GM19025 (cell line): ENCODE measurements at regions not wholly inside any gene's neighbourhood (a gene's known extent, or its start where the extent isn't known, plus 50 kb on each side); places are given as distances from the start of the nearest gene placed in this dataset.

Experiments
- ATAC-seq: cut with Tn5 transposase; IDR thresholded peaks from one replicate; pipeline ENCODE4 v1.9.1; 2021; ENCODE audit warnings: mild to moderate bottlenecking, low read depth, moderate library complexity; ENCODE audit not compliant: unreplicated experiment

DNA sequence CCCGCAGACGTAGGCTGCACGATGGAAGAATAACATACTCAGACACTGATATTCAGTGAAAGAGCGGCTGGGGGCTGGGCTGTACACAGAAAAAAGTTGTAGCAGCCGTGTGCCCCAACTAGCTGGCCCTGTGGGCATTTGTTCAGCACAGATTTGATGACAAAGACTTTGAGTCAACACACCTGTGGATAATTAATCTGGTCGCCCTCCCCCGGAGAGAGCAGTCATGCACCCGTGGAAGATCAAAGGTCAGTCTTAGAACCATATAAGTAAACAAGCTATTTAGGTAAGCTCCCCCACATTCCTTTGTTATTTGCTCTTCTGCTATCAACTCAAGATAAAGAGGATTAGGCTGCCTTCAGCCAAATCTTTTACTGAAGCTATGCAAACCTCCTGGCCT, 148.4 kb upstream of the HMCN1 start:
- no peak for ATAC-seq

DNA sequence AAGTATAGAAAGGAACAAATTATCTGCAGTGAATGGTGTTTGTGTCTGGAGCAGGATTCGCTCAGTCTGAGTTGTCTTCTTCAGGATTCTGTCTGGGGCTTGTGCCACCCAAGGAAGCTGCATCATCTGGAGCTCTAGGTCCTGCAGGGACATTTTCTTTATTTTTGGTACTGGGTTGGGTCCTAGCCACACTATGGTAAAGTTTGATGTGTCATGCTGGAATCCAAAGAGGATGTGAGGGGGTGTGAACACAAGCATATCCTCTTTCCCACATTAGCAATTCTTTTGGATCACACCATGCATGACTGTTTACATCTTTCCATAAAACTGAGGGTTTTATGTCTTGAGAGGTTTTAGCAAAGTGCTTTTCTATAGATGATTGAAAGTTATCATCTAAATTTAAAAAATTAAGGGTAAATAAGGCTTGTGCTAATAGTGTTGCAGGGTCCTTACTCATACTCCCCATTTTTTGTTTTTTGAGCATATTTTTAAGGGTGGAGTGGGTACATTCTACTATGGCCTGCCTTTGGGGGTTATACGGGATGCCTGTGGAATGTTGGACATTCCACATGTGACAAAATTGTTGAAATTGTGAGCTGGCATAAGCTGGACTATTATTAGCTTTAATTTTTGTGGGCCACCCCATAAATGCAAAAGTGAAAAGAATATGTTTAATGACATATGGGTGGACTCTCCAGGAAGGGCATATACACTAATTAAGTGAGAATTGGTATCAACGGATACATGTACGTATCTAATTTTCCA, 152.0 kb upstream of the HMCN1 start:
- no peak for ATAC-seq

DNA sequence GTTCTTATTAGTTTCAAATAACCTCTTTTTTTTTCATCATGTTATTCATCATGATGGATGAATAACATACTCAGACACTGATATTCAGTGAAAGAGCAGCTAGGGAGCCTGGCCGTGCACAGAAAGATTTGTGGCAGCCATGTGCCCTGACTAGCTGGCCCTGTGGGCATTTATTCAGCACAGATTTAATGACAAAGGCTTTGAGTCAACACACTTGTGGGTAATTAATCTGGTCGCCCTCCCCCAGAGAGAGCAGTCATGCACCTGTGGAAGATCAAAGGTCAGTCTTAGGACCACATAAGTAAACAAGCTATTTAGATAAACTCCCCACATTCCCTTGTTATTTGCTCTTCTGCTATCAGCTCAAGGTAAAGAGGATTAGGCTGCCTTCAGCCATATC, 153.2 kb upstream of the HMCN1 start:
- ATAC-seq, result no peak

DNA sequence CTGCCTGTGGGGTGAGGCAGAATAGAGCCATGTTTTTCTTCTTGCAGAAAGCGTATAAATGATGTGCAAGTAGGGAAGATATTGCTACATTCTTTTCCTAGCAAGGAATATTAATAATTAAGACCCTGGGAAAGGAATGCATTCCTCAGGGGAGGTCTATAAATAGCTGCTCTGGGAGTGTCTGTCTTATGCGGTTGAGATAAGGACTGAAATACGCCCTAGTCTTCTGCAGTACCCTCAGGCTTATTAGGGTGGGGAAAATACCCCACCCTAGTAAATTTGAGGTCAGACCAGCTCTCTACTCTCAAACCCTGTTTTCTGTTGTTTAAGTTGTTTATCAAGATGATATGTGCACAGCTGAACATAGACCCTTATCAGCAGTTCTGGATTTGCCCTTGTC, 155.9 kb upstream of the HMCN1 start:
- no peak for ATAC-seq

DNA sequence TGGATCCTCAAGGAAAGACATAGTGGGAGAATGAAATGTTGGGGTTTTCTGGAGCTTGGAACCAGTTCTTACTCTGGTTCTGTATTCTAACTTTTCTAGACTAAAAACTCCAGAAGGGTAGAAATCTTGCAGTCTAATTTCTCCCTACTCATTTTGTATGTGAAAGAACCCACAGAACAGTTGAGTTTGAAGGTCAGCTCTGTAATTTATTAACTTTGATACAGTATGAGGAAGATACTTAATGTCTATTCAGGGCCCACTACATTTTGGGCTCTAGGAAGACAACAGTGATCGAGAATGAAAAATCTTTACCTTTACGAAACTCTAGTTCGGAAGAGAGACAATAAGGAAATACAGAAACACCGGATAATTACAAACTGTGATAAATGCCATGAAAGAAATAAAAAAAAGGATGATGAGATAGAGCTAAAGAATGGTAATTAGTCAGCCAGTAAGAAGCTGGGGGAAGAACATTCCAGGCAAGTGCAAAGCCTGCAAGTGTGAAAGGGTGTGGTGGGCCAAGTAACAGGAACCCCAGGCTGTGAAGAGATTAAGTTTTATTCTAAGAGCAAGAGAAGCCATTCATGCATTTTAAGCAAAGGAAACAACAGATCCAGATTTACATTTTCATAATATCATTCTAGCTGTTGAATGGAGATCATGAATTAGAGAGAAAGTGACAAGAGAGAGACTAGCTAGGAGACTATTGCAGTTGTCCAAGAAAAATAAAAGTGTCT, 159.9 kb upstream of the HMCN1 start:
- no peak for ATAC-seq

DNA sequence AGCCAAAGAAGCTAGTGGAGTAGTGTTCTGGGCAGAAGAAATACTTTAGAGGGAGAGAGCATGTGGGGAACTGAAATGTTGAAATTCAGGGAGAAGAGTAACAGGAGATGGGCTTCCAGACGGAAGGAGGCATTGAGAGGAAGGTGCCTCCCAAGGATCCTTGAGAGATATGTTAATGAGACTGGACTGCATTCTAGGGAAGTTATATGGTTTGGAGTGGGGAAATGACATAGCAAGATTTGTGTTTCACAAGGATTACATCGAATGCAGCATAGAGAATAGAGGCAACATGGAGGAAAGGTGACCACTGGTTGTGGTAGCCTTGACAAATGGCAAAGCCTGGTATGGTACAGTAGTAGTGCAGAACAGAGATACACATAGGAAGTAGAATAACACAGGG, 160.5 kb upstream of the HMCN1 start:
- no peak for ATAC-seq

DNA sequence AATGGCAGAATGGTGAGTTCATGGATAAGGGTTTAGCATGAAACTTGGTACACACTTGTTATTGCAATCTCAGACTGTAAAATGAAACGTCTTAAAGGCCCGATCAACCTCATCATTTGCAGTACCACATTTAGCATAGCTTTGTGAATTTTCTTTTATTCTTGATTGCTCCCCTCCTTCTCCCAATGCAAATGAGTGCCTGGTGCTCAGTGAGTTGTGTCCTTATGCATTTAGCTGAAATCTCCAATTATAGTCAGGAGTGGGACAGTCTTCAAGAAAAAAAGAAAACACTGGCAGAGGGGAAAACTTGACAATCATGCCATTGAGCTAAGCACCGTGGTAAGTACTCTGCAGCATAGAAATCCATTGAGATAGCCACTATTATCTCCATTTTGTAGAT, 161.0 kb upstream of the HMCN1 start:
- no peak for ATAC-seq

DNA sequence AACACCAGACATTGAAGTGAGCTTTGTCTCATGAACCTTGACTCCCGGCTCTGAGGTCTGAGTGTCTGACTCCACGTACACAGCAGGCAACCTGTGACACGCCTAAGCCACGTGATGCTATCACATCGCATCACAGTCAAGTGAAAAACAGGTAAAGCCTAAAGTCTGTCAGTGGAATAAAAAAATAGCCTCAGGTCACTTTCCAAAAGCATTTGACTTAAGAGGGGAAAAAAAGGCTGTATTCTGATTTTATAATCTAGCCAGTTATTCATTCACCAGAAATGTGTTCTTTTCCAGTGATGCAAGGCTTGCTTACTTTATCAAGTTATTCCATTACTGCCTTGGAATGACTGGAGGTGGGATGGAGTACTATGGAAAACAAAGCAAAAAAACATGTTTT, 163.2 kb upstream of the HMCN1 start:
- no peak for ATAC-seq

DNA sequence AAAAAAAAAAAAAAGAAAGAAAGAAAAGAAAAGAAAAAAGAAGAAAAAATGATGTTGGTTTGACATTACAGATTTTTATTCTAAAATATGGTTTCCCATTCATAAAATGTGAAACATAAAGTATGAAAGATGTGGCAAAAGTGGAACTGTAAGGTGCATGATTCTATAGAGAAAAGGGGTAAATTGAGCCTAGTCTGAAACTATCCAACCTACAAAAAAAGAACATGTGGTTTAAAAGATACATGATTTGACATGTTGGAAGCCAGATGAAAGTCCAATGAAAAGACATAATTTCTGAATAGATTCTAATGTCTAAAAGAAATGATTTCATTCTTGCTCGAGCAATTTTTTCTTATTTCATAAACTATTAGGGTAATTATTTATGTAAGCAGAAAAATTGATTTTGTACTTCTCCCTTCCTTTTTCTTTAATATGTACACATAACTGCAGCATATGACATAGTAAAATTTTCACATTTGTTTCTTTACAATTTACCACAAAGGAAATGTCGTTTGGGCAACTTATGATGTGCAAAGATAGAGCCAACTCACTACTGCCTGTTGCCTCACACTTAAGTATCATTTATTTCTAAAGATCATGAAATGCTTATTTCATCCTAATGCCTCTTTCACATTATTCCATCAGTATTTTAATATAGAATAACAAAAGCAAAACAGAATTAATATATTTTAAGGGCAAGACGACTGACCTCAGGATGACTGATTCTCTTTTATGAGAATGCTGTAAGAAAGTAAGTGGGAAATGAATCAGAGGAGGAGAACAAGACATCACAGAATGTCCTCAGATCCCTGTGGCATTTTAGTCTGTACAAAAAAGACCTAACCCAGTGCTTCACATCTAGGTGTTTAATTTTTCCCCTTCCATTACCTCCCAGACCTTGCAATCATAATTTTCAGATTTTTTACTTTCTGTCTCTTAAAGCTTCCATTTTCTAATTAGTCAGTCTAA, 165.8 kb upstream of the HMCN1 start:
- ATAC-seq, result no peak

DNA sequence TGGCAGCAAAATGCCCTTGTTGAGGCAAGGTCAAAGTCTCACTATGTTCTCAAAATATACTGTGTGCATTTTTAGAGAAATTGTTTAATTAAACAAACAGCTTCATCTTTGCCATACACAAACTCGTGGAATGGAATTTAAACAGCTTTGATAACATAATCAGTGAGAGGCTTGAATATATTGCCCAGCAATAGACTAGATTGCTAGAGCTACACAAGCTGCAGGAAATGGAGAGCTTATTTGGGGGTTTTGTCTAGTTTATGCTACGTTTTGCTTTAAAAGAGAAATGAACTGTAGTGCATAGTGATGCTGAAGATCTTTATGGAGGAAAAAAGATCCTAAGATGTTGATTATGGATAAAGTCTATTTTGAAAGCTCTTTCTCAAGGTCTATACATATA, 166.8 kb upstream of the HMCN1 start:
- ATAC-seq, result no peak

DNA sequence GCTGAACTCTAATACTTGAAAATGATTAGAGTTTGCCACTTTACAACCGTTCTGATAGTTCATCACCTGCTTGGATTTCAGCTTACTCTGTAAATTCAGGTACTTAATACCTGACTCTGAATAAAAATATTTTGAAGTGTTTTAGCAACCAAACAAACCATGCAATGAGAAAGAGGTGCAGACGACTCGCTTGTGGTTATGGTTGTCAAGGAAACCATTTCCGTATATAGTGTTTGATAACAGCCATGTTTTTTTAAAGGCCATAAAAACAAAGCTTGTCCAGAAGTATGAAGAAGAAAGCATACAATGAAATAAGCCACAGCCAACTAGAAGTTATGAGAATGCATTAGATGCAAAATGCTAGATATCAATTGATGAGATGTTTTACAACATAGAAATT, 167.2 kb upstream of the HMCN1 start:
- ATAC-seq, result no peak

DNA sequence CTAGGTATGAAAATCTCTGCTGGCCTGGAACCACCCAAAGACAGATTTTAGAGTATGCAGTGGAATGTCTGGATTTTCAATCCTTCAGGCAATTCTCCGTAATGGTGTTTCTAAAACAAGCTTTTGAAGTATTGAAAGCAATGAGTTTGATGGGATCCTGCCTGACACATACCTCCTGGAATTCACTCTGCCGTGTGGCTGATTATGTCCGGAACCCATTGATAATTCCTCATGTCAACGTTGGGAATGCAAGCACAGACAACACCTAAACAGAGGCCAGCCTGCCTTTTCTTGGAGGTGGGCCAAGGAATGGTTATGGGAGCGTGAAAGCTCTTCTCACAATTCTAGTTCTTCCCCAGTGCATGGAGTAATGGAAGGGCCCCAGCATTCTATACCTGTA, 168.9 kb upstream of the HMCN1 start:
- no peak for ATAC-seq

DNA sequence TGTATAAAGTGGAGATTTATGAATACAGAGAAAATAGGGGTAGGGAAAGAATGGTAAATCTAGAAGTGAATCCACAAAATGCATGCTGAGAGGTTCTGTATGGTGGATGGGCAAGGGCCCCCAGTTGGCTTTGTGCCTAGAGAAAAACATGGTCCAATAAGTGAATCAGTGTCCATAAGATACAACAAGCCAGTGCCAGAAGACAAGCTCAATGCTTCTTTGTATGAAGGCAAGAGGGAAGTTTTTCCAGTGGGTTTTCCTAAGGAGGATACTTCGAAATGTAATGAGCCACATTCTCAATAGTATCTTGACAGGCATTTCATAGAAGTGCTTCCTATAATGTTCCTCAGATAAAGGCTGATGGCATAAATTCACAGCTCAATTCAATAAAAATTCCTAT, 169.4 kb upstream of the HMCN1 start:
- ATAC-seq, result no peak

DNA sequence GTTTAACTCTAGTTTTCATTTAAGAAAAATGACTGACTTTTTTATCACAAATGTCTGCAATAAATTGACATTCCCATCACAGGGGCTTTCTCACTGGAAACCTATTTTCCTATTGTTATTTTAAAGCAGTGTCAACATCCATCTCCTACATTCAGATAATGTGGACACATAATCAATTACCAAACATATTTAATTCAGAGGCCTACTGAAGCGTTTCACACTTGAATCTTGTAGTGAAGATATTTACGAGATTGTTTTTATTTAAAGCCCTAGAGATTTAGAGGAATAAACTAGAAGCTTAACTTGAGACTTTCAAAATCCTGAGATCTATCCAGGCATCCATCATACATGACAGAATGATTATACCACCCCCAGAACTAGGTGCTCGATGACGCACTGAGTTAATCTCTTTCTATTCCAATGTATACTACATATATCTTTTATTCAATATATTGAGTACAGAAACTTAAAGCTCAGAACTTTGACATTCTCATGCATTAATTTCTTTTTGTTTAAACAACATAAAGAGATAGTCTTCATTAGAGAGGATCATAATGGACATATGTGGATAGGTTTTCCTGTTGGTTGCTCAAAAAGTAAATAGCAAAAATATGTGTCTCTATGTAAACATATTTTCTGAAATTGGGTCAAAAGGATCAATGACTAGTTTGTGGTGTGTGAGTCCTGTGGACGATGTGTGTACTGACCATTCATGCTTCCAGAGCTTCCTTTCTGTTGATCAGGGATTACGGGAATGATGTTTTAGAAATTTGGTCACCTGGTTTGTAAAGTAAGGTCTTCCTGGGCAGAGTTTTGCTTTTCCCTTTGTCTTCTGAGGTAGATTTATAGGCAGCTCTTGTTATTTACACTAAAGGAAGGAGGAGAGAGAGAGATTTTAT, 171.5 kb upstream of the HMCN1 start:
- no peak for ATAC-seq

DNA sequence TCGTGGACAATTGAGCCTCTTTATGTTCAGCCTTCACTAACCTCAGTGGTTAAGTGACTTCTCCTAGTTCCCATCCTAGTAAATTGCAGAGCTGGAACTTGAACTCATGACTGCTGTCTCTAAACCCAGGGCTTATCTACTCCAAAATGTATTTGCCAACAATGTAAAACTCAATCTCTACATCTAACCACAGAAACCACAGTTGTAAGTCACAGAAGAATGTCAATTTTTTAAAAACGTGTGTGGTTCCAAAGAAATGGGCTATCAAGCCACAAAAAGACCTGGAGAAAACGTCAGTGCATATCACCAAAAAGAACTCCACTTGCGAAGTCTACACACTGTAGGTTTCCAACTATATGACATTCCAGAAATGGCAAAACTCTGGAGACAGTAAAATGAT, 172.6 kb upstream of the HMCN1 start:
- no peak for ATAC-seq

DNA sequence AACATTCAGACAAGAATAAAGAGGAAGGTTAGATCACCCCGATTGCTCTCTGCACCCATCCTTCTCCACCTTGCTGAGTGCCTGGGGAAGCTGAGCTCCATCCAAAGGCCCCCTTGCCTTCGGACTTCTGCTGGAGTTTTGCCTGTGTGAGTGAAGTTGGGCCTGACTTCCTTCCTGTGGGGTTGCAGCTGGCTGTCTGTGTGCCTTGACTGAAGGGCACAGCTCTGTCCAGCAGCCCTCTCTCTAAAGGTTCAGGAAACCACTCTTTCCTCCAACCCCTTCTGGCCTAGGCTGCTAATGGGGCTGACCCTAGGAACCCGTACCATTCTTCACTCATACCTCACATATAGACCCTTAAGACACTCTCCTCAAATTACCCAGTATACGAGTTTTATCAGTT, 173.4 kb upstream of the HMCN1 start:
- no peak for ATAC-seq

DNA sequence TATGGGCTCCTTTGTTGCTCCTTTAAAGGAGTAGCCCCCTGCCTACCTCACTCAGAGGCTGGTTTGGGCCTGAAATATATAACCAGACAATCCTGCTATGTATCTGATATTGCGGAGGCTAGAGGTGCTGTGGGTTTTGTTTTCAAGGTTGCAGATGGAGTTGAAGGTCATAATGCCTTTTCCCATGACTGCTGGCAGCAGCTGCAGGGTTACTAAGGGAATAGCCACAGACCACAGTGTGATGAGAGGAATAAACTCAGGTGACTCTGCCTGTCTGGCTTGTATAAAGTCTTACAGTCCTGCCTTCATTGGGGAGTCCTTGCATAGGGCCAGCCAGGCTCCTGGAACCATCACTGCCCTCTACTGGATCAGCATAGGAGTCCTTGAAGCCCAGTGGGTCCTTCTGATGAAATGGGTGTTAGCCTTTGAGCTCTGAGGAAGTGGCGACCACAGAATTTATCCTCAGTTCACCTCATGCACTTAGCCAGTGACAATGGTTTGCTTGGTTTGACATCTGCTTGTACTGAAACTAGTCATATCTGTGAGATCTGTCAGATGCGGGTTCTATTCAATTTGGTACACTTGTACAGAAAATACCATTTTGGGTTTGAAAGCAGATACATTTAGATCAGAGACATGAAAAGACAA, 174.4 kb upstream of the HMCN1 start:
- ATAC-seq, result peak; percentile 82

DNA sequence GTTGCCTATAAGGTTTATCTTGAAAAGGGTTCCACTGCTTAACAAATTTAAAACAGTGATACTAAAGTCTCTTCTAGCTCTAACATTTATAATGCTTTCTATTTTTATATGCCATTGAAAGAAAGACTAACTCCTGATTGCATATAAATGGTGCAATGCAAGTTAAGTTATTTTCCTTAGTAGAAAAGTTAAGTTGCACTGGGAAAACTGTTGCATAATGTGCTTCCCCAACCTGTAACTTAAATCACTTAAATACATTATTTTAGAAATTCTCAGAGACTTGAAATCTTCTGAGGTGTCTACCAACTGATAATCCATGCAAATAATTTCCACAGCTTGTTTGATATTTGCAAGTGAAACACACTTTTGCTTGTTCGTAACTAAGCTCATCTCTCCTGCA, 175.0 kb upstream of the HMCN1 start:
- no peak for ATAC-seq

DNA sequence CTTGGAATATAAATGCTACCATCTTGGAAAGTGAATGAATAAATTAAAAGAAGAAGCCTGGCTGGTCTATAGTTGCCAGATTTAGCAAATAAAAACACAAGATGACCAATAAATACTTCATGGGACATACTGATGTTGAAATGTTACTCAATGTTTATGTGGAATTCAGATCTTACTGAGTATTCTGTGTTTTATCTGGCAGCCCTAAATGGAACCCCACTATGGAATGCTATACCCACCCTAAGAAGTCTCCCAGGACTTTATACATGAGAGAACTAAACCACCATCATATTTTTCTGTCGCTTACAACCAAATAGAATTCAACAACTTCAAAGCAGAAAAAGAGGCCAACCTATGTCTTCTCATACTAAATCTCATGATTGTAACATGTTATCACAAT, 177.6 kb upstream of the HMCN1 start:
- ATAC-seq, result no peak

DNA sequence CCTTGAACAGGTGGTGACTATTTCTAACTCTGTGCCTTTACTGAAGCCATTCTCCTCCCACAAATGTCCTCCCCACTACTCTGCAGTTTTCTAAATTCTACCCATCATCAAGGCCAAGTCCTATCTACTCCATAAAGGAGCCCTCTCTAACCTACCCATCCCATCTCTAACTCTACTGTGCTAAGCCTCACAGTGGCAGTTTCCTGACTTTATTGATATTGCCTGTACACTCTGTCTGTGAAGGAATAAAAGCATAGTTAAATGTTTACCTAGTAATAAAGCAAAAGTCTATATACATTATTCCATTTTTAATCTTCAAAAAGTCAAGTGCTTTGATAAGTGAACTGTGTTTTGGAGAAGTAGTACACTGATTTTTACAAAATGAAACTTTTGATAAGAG, 178.4 kb upstream of the HMCN1 start:
- no peak for ATAC-seq
